ENCODE measurements at regions not wholly inside any gene's neighbourhood (a gene's known extent, or its start where the extent isn't known, plus 50 kb on each side); places are given as distances from the start of the nearest gene placed in this dataset.

- TF ChIP-seq CTCF (IDR thresholded peaks at IDR 0.05) (no peak), EZH2 (IDR thresholded peaks at IDR 0.05; ENCODE audit: borderline replicate concordance, insufficient read depth, low read depth, low read length, poor library complexity, severe bottlenecking) (no peak)
These were observed 463.1 kb downstream of the NR2F1-AS1 start for GRCh38 chr5:93117751-93118531.

Measured in B cell (primary cell).